AG04450 (cell line): ENCODE measurements at regions not wholly inside any gene's neighbourhood (a gene's known extent, or its start where the extent isn't known, plus 50 kb on each side); places are given as distances from the start of the nearest gene placed in this dataset.
A peak's percentile ranks its signal among the peaks of the same experiment; 100 is the strongest.

Experiments used
- CTCF ChIA-PET: fragments of 300-600, 350-600 bp; formaldehyde crosslinking; extraction: SDS; loops from one replicate; lab custom pipeline; 2022; ENCODE audit warnings: antibody characterized with exemption, inconsistent platforms; lab: Charles Lee
- POLR2A ChIA-PET: fragments of 350-600 bp; formaldehyde crosslinking; extraction: SDS; loops from one replicate; lab custom pipeline; 2021; ENCODE audit warnings: antibody characterized with exemption, inconsistent platforms; lab: Yijun Ruan, JAX
- DNase-seq: peaks from one replicate; pipeline ENCODE4 v3.0.0-alpha.2; 2011; ENCODE audit warnings: low read depth, low spot score
- H3K27ac ChIP-seq: one replicate; pipeline ENCODE4 v1.5.1; 2012; ENCODE audit warnings: low read depth, low read length, control low read depth
- H3K27me3 ChIP-seq: one replicate; pipeline ENCODE4 v1.6.0; 2012; ENCODE audit warnings: low read length; ENCODE audit not compliant: control insufficient read depth, insufficient read depth
- H3K4me3 ChIP-seq: 2 replicates; pipeline ENCODE4 v1.5.1; 2011; ENCODE audit warnings: mild to moderate bottlenecking, low read depth, low read length, control low read depth
- H3K9me3 ChIP-seq: 2 replicates; pipeline ENCODE4 v1.5.1; 2012; ENCODE audit warnings: low read length; ENCODE audit not compliant: control insufficient read depth, insufficient read depth
- TF ChIP-seq, protein P1 (sequence below): IDR thresholded peaks from 2 replicates; pipeline ENCODE4 v1.5.1; 2011; ENCODE audit warnings: low read depth, low read length, control low read depth, inconsistent platforms

- Histone ChIP-seq H3K4me3 (no peak overlapping the region), H3K9me3 (peaks cover 7% of the 10 kb centered on the region; the same call in 1 of the 2 replicates), H3K27ac (peak overlapping the region; percentile 87), H3K27me3 (no peaks in the 10 kb centered on the region)
- TF ChIP-seq, protein P1, sequence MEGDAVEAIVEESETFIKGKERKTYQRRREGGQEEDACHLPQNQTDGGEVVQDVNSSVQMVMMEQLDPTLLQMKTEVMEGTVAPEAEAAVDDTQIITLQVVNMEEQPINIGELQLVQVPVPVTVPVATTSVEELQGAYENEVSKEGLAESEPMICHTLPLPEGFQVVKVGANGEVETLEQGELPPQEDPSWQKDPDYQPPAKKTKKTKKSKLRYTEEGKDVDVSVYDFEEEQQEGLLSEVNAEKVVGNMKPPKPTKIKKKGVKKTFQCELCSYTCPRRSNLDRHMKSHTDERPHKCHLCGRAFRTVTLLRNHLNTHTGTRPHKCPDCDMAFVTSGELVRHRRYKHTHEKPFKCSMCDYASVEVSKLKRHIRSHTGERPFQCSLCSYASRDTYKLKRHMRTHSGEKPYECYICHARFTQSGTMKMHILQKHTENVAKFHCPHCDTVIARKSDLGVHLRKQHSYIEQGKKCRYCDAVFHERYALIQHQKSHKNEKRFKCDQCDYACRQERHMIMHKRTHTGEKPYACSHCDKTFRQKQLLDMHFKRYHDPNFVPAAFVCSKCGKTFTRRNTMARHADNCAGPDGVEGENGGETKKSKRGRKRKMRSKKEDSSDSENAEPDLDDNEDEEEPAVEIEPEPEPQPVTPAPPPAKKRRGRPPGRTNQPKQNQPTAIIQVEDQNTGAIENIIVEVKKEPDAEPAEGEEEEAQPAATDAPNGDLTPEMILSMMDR = no peak
- no peak for DNase-seq
- ChIA-PET POLR2A (interaction anchor here (0.9 to 1.3 kb wide), 3 partner anchors 13 to 418 kb away, joined by 3 to 4 read pairs (median 4); no protein-coding TSS in a partner anchor), CTCF (no interaction called here)
Measured at GRCh38 chr16:86994215-86994614, 323.0 kb downstream of the C16orf95 start.

- CTCF ChIA-PET = no interaction called here
Measured at GRCh38 chr16:86994651-86995171, 322.5 kb downstream of the C16orf95 start.

DNA sequence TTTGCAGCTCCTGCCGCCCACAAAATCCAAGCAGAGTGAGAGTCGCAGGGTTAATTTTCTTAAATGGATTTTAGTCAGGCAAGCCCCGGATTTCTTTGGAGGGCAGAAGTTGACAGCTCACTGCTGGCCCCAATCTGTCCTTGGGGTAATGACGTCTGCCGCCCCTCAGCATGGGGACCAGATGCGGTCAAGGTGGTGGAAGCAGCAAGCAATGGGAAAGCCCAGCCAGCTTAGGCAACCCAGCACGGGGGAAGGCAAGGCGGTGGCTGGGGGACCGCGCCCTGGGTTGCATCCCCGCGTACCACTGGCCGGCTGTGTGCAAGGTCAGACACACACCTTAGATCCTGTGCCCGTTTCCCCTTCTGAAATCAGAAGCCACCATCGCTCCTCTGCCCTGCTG lies 321.7 kb downstream of the C16orf95 start:
- ChIA-PET POLR2A (interaction anchor here (1.3 kb wide), 1 partner anchor 12 kb away, joined by 3 read pairs; no protein-coding TSS in a partner anchor), CTCF (no interaction called here)
- no peaks in the 10 kb centered on the region for H3K27me3 ChIP-seq
- no peak overlapping the region for H3K4me3 ChIP-seq
- peak overlapping the region; percentile 87 for H3K27ac ChIP-seq
- TF ChIP-seq, protein P1 = no peak
- no peak for DNase-seq
- H3K9me3 ChIP-seq = peaks cover 7% of the 10 kb centered on the region; the same call in 1 of the 2 replicates

More at GRCh38 chr16:86994651-86995171, 322.5 kb downstream of the C16orf95 start:
- peak; percentile 86 for DNase-seq
- TF ChIP-seq, protein P1 = no peak
- peaks cover 7% of the 10 kb centered on the region; the same call in 1 of the 2 replicates for H3K9me3 ChIP-seq
- H3K4me3 ChIP-seq = peak overlapping the region; percentile 48
- POLR2A ChIA-PET = interaction anchor here (0.9 to 1.3 kb wide), 3 partner anchors 12 to 419 kb away, joined by 3 to 4 read pairs (median 4); no protein-coding TSS in a partner anchor
- H3K27ac ChIP-seq = peak overlapping the region; percentile 87
- no peaks in the 10 kb centered on the region for H3K27me3 ChIP-seq

DNA sequence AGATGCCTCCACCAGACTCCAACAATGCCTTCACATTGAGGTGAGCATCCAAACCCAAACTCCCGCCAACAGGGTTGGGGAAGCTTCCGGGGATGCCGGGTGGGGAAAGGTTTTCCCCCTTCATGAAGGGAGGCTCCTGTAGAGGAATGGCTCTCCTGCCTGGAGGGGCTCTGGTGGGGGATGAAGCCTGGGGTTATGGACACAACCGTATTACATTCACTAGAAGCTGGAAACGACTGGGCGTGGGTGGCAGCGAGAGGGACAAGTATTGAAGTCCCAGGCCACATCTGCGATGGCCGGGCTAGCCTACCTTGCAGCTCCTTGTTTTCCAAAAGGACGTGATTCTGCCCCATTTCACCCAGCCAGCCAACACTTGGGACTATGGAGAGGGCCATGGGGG lies 321.1 kb downstream of the C16orf95 start:
- Histone ChIP-seq H3K27ac (no peak overlapping the region), H3K27me3 (no peaks in the 10 kb centered on the region), H3K9me3 (peaks cover 7% of the 10 kb centered on the region; the same call in 1 of the 2 replicates), H3K4me3 (no peak overlapping the region)
- CTCF ChIA-PET = no interaction called here
- POLR2A ChIA-PET = no interaction called here
- TF ChIP-seq, protein P1 = no peak
- no peak for DNase-seq

- no peak for DNase-seq
- peaks cover 7% of the 10 kb centered on the region; the same call in 1 of the 2 replicates for H3K9me3 ChIP-seq
- CTCF ChIA-PET = no interaction called here
Measured at GRCh38 chr16:86997058-86997457, 320.1 kb downstream of the C16orf95 start.

More at GRCh38 chr16:86997058-86997457, 320.1 kb downstream of the C16orf95 start:
- no peaks in the 10 kb centered on the region for H3K27me3 ChIP-seq
- POLR2A ChIA-PET = no interaction called here
- no peak overlapping the region for H3K4me3 ChIP-seq
- H3K27ac ChIP-seq = no peak overlapping the region
- TF ChIP-seq, protein P1 = no peak
